NCI-H446 treated with DMSO at 0.1 percent for 48 hours (cell line): ENCODE measurements at regions not wholly inside any gene's neighbourhood (a gene's known extent, or its start where the extent isn't known, plus 50 kb on each side); places are given as distances from the start of the nearest gene placed in this dataset.

ENCODE experiments used
- DNase-seq: peaks from one replicate; lab custom pipeline; 2025; lab: John Stamatoyannopoulos, UW

DNA sequence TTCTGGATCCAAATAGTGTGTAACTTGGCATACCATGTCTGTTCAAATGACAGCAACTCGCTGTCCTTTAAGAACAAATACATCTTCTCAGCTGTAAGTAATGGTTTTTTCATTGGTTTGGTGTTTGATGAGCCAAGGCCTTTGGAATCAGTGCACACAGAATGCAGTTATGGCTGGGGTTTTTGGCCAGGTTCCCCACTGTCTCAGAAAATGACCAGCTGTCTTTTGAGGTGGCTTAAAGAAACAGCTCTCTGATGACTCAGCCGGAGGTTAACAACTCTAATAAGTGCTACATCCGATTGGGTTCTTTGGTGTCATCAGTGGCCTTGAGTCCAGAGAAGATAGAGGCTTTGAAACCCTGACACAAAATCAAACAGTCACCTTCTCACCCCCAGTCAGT lies 688.4 kb downstream of the REEP3 start:
- peak; percentile 78 for DNase-seq

DNA sequence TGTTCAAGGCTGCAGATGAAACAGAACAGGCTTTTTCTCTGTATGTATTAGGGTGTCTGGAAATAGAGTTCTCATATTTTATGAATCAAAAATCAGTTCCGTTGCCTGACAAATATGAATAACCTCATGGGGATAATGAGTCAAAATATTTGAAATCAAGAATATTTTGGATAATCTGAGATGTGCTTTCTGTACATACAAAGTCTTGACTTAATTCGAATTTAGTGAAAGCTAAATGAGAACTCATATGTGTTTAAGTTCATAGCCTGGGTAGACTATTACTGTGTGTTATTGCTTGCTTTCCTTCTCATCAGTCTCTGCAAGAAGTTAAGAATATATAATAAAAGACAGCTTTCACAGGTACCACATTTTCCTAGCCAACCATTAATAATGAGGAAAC lies 689.0 kb downstream of the REEP3 start:
- no peak for DNase-seq

DNA sequence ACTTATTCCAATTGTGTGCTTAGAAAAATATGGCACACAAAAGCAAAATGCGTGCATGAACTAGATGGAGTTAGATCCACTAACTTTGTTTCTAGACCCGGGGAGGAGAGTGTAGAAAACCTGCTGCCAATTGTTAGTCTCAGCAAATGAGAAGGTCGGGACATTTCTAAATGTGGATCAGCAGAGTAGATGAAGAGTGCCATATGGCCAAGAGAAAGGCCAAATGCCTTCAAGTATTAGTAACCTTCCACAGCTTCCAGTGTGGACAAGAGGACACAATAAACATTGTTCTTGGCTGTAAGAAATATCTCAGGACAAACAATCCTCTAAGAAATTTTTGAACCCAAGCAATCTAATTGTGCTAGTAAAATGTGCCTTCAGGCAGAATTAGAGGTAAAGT lies 690.3 kb downstream of the REEP3 start:
- peak; percentile 11 for DNase-seq

GRCh38 chr10:64215088-64215487 lies 693.9 kb downstream of the REEP3 start:
- DNase-seq = no peak

GRCh38 chr10:64219271-64220025 lies 698.2 kb downstream of the REEP3 start:
- DNase-seq = no peak

- no peak for DNase-seq
Measured at GRCh38 chr10:64234489-64234888, 713.3 kb downstream of the REEP3 start.

DNA sequence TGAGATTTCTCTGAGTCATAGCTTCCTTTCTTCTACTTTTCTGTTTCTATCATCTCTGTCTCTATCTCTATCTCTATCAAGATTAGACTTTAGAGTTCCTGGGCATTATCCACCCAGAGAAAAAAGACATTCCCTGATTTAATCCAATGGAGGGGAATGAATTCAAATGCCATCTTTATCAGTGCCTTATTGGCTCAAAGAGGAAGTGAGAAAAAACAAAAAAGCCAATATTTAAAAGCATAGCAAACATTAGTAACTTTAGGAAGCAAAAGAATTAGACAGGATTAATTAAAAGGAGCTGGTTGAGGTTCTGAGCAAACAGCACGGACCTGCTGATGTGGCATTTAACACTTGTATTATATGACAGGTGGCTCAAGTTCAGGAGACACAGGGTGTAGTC lies 736.5 kb downstream of the REEP3 start:
- no peak for DNase-seq

GRCh38 chr10:64261092-64261491 lies 739.9 kb downstream of the REEP3 start:
- no peak for DNase-seq

- peak; percentile 0 for DNase-seq
Measured at GRCh38 chr10:64261676-64262075, 740.5 kb downstream of the REEP3 start.

DNA sequence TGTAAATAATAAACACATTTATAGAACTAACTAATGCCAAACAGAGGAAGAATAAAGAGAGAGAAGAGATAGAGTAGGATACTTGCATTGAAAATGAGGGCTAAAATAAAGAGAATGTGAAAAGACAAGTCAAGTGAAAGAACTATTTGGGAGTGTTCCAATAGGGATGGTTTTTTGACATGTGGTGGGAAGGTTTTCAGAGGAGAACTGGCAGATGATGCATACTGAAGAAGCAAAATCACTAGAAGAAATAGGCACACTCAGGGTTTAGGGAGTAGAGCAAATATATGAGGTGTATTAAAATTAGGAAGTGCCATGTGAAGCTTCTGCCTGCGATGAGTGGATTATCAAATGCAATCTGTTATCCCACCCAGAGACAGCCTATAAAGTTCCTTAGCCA lies 744.8 kb downstream of the REEP3 start:
- DNase-seq = peak; percentile 58

GRCh38 chr10:64271508-64271907 lies 750.3 kb downstream of the REEP3 start:
- DNase-seq = no peak

DNA sequence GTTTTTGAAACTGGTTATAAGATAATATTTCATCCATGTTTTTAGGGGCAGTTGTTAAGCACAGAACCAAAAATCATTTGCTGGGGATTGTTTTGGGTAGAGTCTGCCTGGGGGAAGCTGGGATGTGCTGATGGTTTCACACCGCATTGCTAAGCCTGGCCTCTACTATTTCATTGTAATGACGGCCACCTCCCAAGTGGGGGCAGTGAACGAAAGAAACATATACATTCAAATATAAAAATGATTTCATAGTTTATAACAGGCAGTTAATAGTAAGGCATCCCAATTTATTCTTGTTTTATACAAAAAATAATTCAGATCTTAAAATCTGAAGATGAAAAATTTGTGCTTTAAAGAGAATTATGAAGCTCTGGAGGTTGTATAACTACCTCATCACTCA lies 750.8 kb downstream of the REEP3 start:
- no peak for DNase-seq

DNA sequence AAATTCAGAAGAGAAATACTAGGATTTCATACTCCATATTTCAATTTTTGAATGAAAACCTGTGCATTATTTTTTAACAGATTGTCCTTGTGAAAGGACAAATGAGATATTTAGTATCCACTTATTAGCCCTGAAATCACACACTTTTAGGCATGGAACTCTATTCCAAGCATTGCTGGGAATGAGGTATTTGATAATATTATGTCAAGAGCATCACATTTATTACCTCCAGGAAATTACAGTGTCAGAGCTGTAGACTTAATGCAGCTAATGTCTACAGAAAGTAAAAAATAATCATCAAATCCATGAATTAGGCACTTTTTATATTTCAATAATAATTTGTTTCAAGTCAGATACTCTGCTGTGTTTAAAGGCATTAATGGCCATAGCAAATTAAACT lies 753.8 kb downstream of the REEP3 start:
- no peak for DNase-seq

- DNase-seq = no peak
Measured at GRCh38 chr10:64275774-64276173, 754.6 kb downstream of the REEP3 start.

DNA sequence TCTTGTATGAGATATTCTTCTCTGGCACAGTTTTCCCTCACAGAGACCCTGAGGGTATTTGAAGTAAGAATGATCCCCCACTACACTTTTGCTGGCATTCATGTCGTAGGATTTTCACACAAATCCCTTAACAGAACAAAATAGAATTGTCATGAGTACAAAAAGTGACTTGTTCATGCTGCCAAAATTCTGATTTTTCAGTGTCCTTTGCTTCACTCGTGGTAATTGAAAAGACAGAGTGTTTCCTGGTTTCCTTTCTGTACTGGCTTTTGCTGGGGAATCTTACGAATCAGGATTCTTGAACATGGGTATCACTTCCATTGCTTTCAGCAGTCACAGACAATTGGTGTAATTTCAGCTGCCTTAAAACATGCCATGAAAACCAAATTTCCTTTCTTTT lies 756.3 kb downstream of the REEP3 start:
- no peak for DNase-seq

GRCh38 chr10:64283621-64284020 lies 762.4 kb downstream of the REEP3 start:
- no peak for DNase-seq

DNA sequence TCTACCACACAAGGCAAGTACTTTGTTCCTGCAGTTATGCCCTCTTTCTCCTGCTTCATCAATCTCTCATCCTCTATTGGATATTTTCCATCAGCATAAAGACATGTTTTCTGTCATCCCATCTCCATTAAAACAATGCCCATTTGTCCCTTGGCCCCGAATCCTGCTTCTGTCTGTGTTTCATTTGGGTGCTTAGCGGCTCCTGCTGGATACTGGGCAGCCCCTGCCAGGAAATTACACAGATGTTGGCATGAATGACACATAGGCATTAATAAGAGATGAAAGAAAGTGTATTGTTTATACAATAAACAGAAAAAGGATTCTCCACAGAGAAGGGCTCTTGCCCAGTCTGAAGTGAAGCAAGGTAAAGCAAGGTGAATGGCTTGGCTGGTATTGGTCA lies 765.3 kb downstream of the REEP3 start:
- no peak for DNase-seq

DNA sequence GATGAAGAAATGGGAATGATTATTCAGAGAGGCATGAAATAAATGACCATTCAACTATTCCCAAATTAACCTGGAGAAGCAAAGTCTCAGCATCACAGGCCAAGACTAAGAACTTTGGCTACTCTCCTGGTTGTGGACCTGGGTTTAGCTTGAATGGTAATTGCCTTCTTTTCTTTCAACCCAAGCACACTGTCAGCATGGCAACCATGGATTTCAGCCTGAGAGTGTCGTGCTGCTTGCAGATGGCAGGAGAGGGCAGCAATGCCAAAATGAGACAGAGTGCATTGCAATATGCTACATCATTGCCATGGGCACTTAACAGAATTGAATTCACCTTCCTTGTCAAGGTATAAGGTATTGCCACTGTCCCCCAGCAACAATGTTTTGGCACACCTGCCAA lies 767.2 kb downstream of the REEP3 start:
- no peak for DNase-seq

- no peak for DNase-seq
Measured at GRCh38 chr10:64303566-64303965, 782.4 kb downstream of the REEP3 start.

DNA sequence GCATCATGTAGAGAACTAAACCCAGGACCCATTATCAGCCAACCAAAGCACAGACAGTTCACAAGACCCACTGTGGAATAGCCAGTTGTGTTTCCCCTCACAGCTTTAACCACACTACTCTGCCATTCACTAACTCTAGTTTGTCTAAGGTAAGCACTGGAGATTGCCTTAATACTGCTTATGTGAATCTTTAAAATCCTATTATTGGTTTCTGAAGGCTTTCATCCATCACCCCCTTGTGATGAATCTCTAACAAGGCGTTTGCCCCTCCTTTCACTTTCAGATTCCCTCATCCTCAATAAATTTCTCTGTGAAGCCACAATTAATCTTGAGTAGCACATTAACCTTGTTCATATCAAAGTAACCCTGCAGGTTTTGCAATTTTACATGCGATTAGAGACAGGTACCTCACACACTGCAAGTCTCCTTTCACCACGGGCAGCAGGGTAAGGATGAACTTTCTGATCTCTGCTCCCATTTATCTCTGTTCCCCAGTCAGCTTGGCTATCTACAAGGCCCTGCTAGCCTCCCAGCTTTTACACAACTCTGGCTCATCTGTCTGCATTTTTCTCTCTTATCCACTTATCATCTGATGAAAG lies 785.6 kb downstream of the REEP3 start:
- DNase-seq = no peak

GRCh38 chr10:64312876-64313275 lies 791.7 kb downstream of the REEP3 start:
- no peak for DNase-seq

GRCh38 chr10:64313967-64314366 lies 792.8 kb downstream of the REEP3 start:
- DNase-seq = no peak

DNA sequence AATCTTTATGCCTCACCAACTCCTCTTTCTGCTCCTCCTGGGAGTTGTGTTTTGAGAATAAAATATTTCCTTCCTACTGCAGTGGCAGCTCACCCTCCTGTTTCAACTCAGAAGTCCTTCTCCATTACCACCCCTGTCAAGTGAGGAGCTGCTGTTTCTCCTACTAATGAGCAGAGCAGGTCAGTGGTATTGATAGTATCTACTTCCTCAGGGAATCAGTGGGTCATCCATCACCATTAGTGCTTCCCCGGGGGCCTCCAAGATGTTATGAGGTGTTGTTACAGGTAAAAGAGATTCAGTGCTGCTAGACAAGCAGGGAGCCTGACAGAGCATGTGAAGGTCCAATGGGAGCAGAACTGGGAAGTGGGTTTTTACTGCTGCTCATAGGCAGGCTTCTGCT lies 795.2 kb downstream of the REEP3 start:
- no peak for DNase-seq

DNA sequence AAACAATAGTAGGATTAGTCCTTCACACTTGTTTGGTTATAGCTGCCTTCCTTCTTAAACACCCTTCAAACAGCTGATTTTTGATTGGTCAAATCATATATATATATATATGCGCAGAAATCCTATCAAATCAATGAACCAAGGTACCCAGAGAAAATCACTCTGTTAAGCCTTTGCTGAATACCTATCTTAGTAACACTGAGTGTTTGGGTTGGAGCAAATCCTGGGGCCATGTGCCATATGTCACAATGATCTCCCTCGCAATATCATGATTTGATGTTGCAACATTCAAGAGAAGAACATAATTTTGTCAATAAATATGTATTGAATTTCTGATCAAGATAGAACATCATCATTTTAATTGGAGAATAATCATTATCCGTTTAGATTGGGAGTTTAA lies 795.6 kb downstream of the REEP3 start:
- no peak for DNase-seq
